CD4-positive, alpha-beta T cell (primary cell): ENCODE measurements at regions not wholly inside any gene's neighbourhood (a gene's known extent, or its start where the extent isn't known, plus 50 kb on each side); places are given as distances from the start of the nearest gene placed in this dataset.

Experiments used
- ATAC-seq: fragments of 200-7000 bp; cut with Tn5 transposase; one replicate; pipeline ENCODE4 v1.10.0; 2022; ENCODE audit warnings: mild to moderate bottlenecking; ENCODE audit not compliant: poor library complexity
- CTCF ChIA-PET: fragments of 350-600 bp; sonication (Branson Sonifier 250); formaldehyde crosslinking; loops from one replicate; lab custom pipeline; 2021; ENCODE audit warnings: antibody characterized with exemption, inconsistent platforms; lab: Charles Lee
- POLR2A ChIA-PET: fragments of 350-600 bp; sonication (Branson Sonifier 250); formaldehyde crosslinking; loops from one replicate; lab custom pipeline; 2021; ENCODE audit warnings: antibody characterized with exemption, inconsistent platforms; lab: Charles Lee
- DNase-seq, 14 experiments: peaks; one replicate each; pipeline ENCODE4 v3.0.0-alpha.2; 2013 to 2020; ENCODE audit warnings: mixed read lengths in 2 of 14
- H3K27ac ChIP-seq, 2 donors: one replicate each; pipeline versions ENCODE4 v1.5.1 to v1.7.0; 2013; ENCODE audit warnings: low read length in 2 of 2, low read depth in 1 of 2, mild to moderate bottlenecking in 1 of 2
- H3K27me3 ChIP-seq, 2 experiments: 1 replicate in 1 of 2; 2 replicates in 1 of 2; pipeline versions ENCODE4 v1.6.1 to v1.7.0; 2013; ENCODE audit warnings: low read length in 2 of 2, control low read depth in 1 of 2, mild to moderate bottlenecking in 1 of 2, moderate library complexity in 1 of 2; ENCODE audit not compliant: insufficient read depth in 2 of 2, control insufficient read depth in 1 of 2
- H3K36me3 ChIP-seq: one replicate; pipeline ENCODE4 v1.6.1; 2013; ENCODE audit warnings: low read length, control low read depth; ENCODE audit not compliant: insufficient read depth
- H3K4me1 ChIP-seq: one replicate; pipeline ENCODE4 v1.6.1; 2013; ENCODE audit warnings: low read length, control low read depth; ENCODE audit not compliant: insufficient read depth
- H3K4me3 ChIP-seq: one replicate; pipeline ENCODE4 v1.5.1; 2013; ENCODE audit warnings: mild to moderate bottlenecking, low read length, moderate library complexity
- H3K9me3 ChIP-seq, 2 experiments: 1 replicate in 1 of 2; 2 replicates in 1 of 2; pipeline versions ENCODE4 v1.6.1 to v1.7.0; 2013; ENCODE audit warnings: low read length in 2 of 2, mild to moderate bottlenecking in 2 of 2, control low read depth in 1 of 2, moderate library complexity in 1 of 2; ENCODE audit not compliant: control insufficient read depth in 1 of 2, insufficient read depth in 1 of 2
- H3K27ac Mint-ChIP-seq: one replicate; pipeline ENCODE4 v1.8.0; 2020; ENCODE audit warnings: mixed read lengths
- H3K27me3 Mint-ChIP-seq: one replicate; pipeline ENCODE4 v1.8.0; 2021; ENCODE audit warnings: mixed read lengths
- H3K36me3 Mint-ChIP-seq: one replicate; pipeline ENCODE4 v1.8.0; 2021; ENCODE audit warnings: low read depth, mixed read lengths
- H3K4me1 Mint-ChIP-seq: one replicate; pipeline ENCODE4 v1.8.0; 2021; ENCODE audit warnings: low read depth, mixed read lengths
- H3K4me3 Mint-ChIP-seq: one replicate; pipeline ENCODE4 v1.8.0; 2020; ENCODE audit warnings: mild to moderate bottlenecking, mixed read lengths
- H3K9me3 Mint-ChIP-seq: one replicate; pipeline ENCODE4 v1.8.0; 2020; ENCODE audit warnings: mixed read lengths
- intact Hi-C, 2 experiments: fragments of 100-400 bp; cut with DNase I in 1 of 2; cut with micrococcal nuclease in 1 of 2; formaldehyde crosslinking; loops; one replicate each; pipeline versions ENCODE4 v1.15.1 to v1.9.0; 2023 to 2025; cut with DNase I, micrococcal nuclease
- TF ChIP-seq, protein P1 (sequence below): fragments of 200-600 bp; IDR thresholded peaks from one replicate; pipeline ENCODE4 v1.8.0; 2022; ENCODE audit warnings: antibody characterized with exemption, mild to moderate bottlenecking

DNA sequence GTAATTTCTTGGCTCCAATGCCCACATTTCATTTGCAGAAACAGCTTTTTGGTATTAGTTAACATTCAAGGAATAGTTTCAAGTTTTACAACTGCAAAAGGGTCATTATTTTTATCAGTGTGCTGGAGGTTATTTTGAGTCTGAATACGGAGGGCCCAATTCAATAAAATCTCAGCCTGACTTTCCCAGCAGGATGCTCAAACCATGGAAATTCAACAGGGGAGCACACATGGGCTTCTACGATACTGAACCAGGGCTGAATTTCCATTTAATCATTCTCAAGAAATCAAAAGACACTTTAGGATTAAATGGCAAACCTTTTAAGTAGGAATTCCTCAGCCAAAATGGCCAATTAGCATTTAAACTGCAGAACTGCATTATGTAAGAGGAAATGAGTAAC, 700.9 kb upstream of the ANKRD30A start:
- DNase-seq (no peak), ATAC-seq (no peak)
- H3K9me3 ChIP-seq = peaks cover 0 to 5% of the 10 kb centered on the region in 2 experiments
- H3K4me3 ChIP-seq = no peak overlapping the region
- no peaks in the 10 kb centered on the region for H3K36me3 Mint-ChIP-seq
- no peak overlapping the region for H3K4me3 Mint-ChIP-seq
- H3K36me3 ChIP-seq = no peaks in the 10 kb centered on the region
- ChIA-PET CTCF (no interaction called here), POLR2A (no interaction called here)
- intact Hi-C loops = no loop called here
- peaks cover 20% of the 10 kb centered on the region for H3K9me3 Mint-ChIP-seq
- no peak overlapping the region for H3K27ac ChIP-seq
- no peak overlapping the region for H3K27ac Mint-ChIP-seq
- H3K27me3 Mint-ChIP-seq = no peaks in the 10 kb centered on the region
- H3K4me1 Mint-ChIP-seq = no peaks in the 10 kb centered on the region
- H3K27me3 ChIP-seq = no peaks in the 10 kb centered on the region
- no peaks in the 10 kb centered on the region for H3K4me1 ChIP-seq
- TF ChIP-seq, protein P1, sequence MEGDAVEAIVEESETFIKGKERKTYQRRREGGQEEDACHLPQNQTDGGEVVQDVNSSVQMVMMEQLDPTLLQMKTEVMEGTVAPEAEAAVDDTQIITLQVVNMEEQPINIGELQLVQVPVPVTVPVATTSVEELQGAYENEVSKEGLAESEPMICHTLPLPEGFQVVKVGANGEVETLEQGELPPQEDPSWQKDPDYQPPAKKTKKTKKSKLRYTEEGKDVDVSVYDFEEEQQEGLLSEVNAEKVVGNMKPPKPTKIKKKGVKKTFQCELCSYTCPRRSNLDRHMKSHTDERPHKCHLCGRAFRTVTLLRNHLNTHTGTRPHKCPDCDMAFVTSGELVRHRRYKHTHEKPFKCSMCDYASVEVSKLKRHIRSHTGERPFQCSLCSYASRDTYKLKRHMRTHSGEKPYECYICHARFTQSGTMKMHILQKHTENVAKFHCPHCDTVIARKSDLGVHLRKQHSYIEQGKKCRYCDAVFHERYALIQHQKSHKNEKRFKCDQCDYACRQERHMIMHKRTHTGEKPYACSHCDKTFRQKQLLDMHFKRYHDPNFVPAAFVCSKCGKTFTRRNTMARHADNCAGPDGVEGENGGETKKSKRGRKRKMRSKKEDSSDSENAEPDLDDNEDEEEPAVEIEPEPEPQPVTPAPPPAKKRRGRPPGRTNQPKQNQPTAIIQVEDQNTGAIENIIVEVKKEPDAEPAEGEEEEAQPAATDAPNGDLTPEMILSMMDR = no peak

- peaks cover 18% of the 10 kb centered on the region for H3K9me3 Mint-ChIP-seq
- TF ChIP-seq, protein P1 = no peak
- ChIA-PET CTCF (interaction anchor here (1.4 kb wide), 1 partner anchor 28 kb away, joined by 3 read pairs; no protein-coding TSS in a partner anchor), POLR2A (no interaction called here)
- H3K27ac Mint-ChIP-seq = no peak overlapping the region
- no peak overlapping the region for H3K4me3 Mint-ChIP-seq
- peaks cover 0 to 5% of the 10 kb centered on the region in 2 experiments for H3K9me3 ChIP-seq
- DNase-seq = no peak
- intact Hi-C loops = no loop called here
- no peaks in the 10 kb centered on the region for H3K36me3 Mint-ChIP-seq
- no peaks in the 10 kb centered on the region for H3K27me3 Mint-ChIP-seq
- H3K36me3 ChIP-seq = no peaks in the 10 kb centered on the region
- H3K27ac ChIP-seq = no peak overlapping the region
- no peak for ATAC-seq
- no peaks in the 10 kb centered on the region for H3K27me3 ChIP-seq
- H3K4me1 ChIP-seq = no peaks in the 10 kb centered on the region
- no peak overlapping the region for H3K4me3 ChIP-seq
- no peaks in the 10 kb centered on the region for H3K4me1 Mint-ChIP-seq
Measured at GRCh38 chr10:36423821-36424248, 701.6 kb upstream of the ANKRD30A start.

GRCh38 chr10:36421992-36422391, 703.4 kb upstream of the ANKRD30A start:
- DNase-seq = no peak
- Mint-ChIP-seq H3K36me3 (no peaks in the 10 kb centered on the region), H3K9me3 (peaks cover 16% of the 10 kb centered on the region), H3K27me3 (no peaks in the 10 kb centered on the region), H3K27ac (no peak overlapping the region), H3K4me3 (no peak overlapping the region), H3K4me1 (no peaks in the 10 kb centered on the region)
- Histone ChIP-seq H3K4me3 (no peak overlapping the region), H3K27ac (no peak overlapping the region), H3K36me3 (no peaks in the 10 kb centered on the region), H3K27me3 (no peaks in the 10 kb centered on the region), H3K9me3 (peaks cover 0 to 8% of the 10 kb centered on the region in 2 experiments), H3K4me1 (no peaks in the 10 kb centered on the region)
- ATAC-seq = no peak
- intact Hi-C loops = no loop called here
- CTCF ChIA-PET = no interaction called here
- TF ChIP-seq, protein P1 = no peak
- POLR2A ChIA-PET = interaction anchor here (0.6 kb wide), 1 partner anchor 960 kb away, joined by 3 read pairs; no protein-coding TSS in a partner anchor
